Lung (tissue), 11 donors: ENCODE measurements at regions not wholly inside any gene's neighbourhood (a gene's known extent, or its start where the extent isn't known, plus 50 kb on each side); places are given as distances from the start of the nearest gene placed in this dataset.

Experiments
- ATAC-seq: fragments of 200-7000 bp; cut with Tn5 transposase; one replicate; pipeline ENCODE4 v1.9.1; 2020; ENCODE audit warnings: moderate number of reproducible peaks; ENCODE audit not compliant: insufficient read depth, low FRiP score
- DNase-seq, 3 donors: peaks; one replicate each; pipeline ENCODE4 v3.0.0-alpha.2; 2013 to 2017
- H3K27ac ChIP-seq, 2 donors: one replicate each; pipeline ENCODE4 v1.5.1; 2013; ENCODE audit warnings: mild to moderate bottlenecking in 2 of 2, moderate library complexity in 2 of 2, control low read depth in 1 of 2, inconsistent platforms in 1 of 2, low read depth in 1 of 2, low read length in 1 of 2
- H3K27me3 ChIP-seq, 3 donors: one replicate each; pipeline ENCODE4 v1.5.1; 2013; ENCODE audit warnings: low read length in 2 of 3; ENCODE audit not compliant: control insufficient read depth in 3 of 3, insufficient read depth in 3 of 3
- H3K36me3 ChIP-seq, 4 donors: one replicate each; pipeline ENCODE4 v1.5.1; 2013; ENCODE audit warnings: low read length in 4 of 4, mild to moderate bottlenecking in 1 of 4, moderate library complexity in 1 of 4; ENCODE audit not compliant: control insufficient read depth in 4 of 4, insufficient read depth in 4 of 4
- H3K4me1 ChIP-seq, 5 donors: one replicate each; pipeline ENCODE4 v1.5.1; 2013; ENCODE audit warnings: low read length in 5 of 5, mild to moderate bottlenecking in 2 of 5, moderate library complexity in 1 of 5; ENCODE audit not compliant: control insufficient read depth in 5 of 5, insufficient read depth in 5 of 5
- H3K4me3 ChIP-seq: one replicate; pipeline ENCODE4 v1.5.1; 2013; ENCODE audit warnings: mild to moderate bottlenecking, control low read depth, moderate library complexity
- H3K9ac ChIP-seq, 2 donors: one replicate each; pipeline ENCODE4 v1.5.1; 2013; ENCODE audit warnings: low read length in 2 of 2, control low read depth in 1 of 2; ENCODE audit not compliant: insufficient read depth in 1 of 2
- H3K9me3 ChIP-seq, 4 donors: one replicate each; pipeline ENCODE4 v1.5.1; 2013; ENCODE audit warnings: low read length in 3 of 4, mild to moderate bottlenecking in 1 of 4, moderate library complexity in 1 of 4; ENCODE audit not compliant: control insufficient read depth in 4 of 4, insufficient read depth in 3 of 4
- CTCF ChIP-seq: IDR thresholded peaks from 2 replicates; pipeline ENCODE4 v1.5.1; 2012; ENCODE audit warnings: mild to moderate bottlenecking; ENCODE audit errors: control extremely low read depth, extremely low read depth
- WGBS, 2 donors: extraction: QIAGEN DNeasy Blood & Tissue Kit; methylation state at CpG; one replicate each; pipeline ENCODE4 v1.1.7; 2013; 5-methylcytosine and 5-hydroxymethylcytosine counted together
- donor health status: control.
- donor health status: control.
- donor health status: Bipolar disorder and iron deficiency.
- donor health status: healthy.
- donor health status: DM: yes; HTN: yes; CAD: no.

DNA sequence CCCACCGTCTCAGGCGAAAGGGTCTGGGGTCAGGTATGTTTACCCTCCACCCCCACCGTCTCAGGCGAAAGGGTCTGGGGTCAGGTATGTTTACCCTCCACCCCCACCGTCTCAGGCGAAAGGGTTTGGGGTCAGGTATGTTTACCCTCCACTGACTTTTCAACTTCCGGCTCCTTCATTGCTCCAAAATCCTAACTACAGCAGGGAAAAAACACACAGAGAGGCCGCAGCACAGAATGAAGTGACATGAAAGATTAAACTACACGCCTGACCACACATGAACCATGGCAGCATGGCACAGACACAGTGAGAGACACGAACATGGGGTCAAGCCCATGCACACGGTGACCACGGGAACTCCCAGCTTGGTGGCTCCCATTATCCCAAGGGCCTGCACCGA lies 634.9 kb upstream of the B3GAT1 start:
- WGBS, 2 donors = 63 to 79% methylated on average over 11 of the region's 13 CpGs
- no peaks in the 10 kb centered on the region for H3K9me3 ChIP-seq
- no peak for ATAC-seq
- H3K4me3 ChIP-seq = no peak overlapping the region
- DNase-seq = no peak
- no peak overlapping the region for H3K27ac ChIP-seq
- no peak overlapping the region for H3K9ac ChIP-seq
- H3K36me3 ChIP-seq = no peaks in the 10 kb centered on the region
- TF ChIP-seq CTCF = no peak
- H3K4me1 ChIP-seq = no peaks in the 10 kb centered on the region
- H3K27me3 ChIP-seq = no peaks in the 10 kb centered on the region

- Histone ChIP-seq H3K4me1 (no peaks in the 10 kb centered on the region), H3K27ac (no peak overlapping the region), H3K4me3 (no peak overlapping the region), H3K36me3 (no peaks in the 10 kb centered on the region), H3K27me3 (no peaks in the 10 kb centered on the region), H3K9ac (no peak overlapping the region), H3K9me3 (no peaks in the 10 kb centered on the region)
- TF ChIP-seq CTCF = no peak
- DNase-seq (no peak), ATAC-seq (no peak)
- 45 to 59% methylated on average over 6 of the region's 8 CpGs for WGBS, 2 donors
These were observed 634.5 kb upstream of the B3GAT1 start for GRCh38 chr11:135046556-135046955.

DNA sequence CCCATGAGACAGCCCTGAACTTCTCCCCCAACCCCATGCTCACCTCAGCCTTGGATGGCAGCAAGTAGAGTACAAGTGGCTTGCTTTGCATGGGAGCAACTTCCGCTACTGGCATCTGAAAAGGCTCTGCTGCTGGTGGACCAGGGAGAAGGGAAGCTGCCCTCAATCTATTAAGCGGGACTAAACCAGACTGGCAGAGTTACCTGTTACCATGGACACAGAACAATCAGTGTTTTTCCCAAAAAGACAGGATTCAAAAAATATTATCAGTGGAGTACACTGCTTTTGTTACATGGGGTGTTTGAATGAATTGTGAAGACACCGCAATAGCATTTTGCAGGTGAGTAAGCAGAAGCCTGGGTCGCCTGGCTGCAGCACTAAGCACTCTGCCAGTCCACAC lies 631.4 kb upstream of the B3GAT1 start:
- WGBS, 2 donors = 82 to 89% methylated on average over 4 of the region's 4 CpGs
- ATAC-seq = no peak
- H3K9me3 ChIP-seq = no peaks in the 10 kb centered on the region
- no peaks in the 10 kb centered on the region for H3K4me1 ChIP-seq
- no peak for TF ChIP-seq CTCF
- H3K4me3 ChIP-seq = no peak overlapping the region
- DNase-seq = no peak
- no peaks in the 10 kb centered on the region for H3K27me3 ChIP-seq
- no peaks in the 10 kb centered on the region for H3K36me3 ChIP-seq
- H3K9ac ChIP-seq = no peak overlapping the region
- no peak overlapping the region for H3K27ac ChIP-seq

DNA sequence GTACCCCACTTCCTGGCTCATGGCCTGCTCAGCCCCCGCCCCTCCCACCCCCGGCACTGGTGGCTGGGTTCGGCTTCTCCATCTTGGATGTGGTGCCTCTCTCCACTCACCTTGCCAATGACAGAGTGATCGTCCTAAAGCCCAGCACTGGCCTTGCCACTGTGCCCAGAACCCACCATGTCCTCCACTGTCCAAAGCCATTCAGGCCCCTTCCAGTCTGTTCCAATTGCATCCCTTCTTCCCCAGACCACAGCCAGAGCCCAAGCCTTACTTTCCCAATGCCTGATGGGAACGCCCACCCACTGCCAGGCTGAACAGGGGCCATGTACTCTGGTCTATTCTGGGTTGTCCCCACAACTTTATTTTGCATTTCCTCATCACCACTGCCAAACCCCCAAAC lies 625.8 kb upstream of the B3GAT1 start:
- Histone ChIP-seq H3K4me1 (no peaks in the 10 kb centered on the region), H3K9me3 (no peaks in the 10 kb centered on the region), H3K36me3 (no peaks in the 10 kb centered on the region), H3K27ac (no peak overlapping the region), H3K4me3 (no peak overlapping the region), H3K27me3 (no peaks in the 10 kb centered on the region), H3K9ac (no peak overlapping the region)
- DNase-seq = no peak
- 80 to 83% methylated on average over 5 of the region's 5 CpGs for WGBS, 2 donors
- ATAC-seq = no peak
- no peak for TF ChIP-seq CTCF
